HepG2 (cell line): ENCODE measurements at regions not wholly inside any gene's neighbourhood (a gene's known extent, or its start where the extent isn't known, plus 50 kb on each side); places are given as distances from the start of the nearest gene placed in this dataset.

Source experiments
- ATAC-seq: fragments of 200-7000 bp; cut with Tn5 transposase; 3 replicates; pipeline ENCODE4 v1.9.1; 2020; ENCODE audit warnings: mild to moderate bottlenecking, moderate library complexity
- BruUV-seq: library from RNA; stranded (reverse); fragments of 400-500 nt; replicated peaks from 2 replicates; lab custom pipeline; 2021; lab: Mats Ljungman, UMichigan
- CTCF ChIA-PET: fragments of 300-600 bp; formaldehyde crosslinking; extraction: SDS; loops from one replicate; lab custom pipeline; 2021; ENCODE audit warnings: low total read pairs, inconsistent platforms, low intra/inter-chr PET ratio; lab: Yijun Ruan, JAX
- POLR2A ChIA-PET: fragments of 350-600 bp; sonication (Branson Sonifier 250); formaldehyde crosslinking; loops from one replicate; lab custom pipeline; 2020; ENCODE audit warnings: antibody characterized with exemption, inconsistent platforms; lab: Yijun Ruan, JAX
- DNase-seq: peaks from one replicate; pipeline ENCODE4 v3.0.0-alpha.2; 2015; ENCODE audit warnings: low spot score
- FAIRE-seq: peaks from 3 replicates; lab custom pipeline; 2011; peaks lifted over from hg19 to GRCh38; lab: Jason Lieb, UNC
- H2AFZ ChIP-seq: one replicate; pipeline ENCODE4 v1.6.1; 2011; ENCODE audit warnings: low read length, inconsistent platforms
- H3K27ac ChIP-seq: fragments of 300-600 bp; 3 replicates; pipeline ENCODE4 v1.8.0; 2011; ENCODE audit warnings: mixed run types, mild to moderate bottlenecking, mixed read lengths, low read length, inconsistent platforms; ENCODE audit not compliant: insufficient read depth; ENCODE audit errors: extremely low read length
- H3K27me3 ChIP-seq, 2 experiments: fragments of 200-600 bp in 1 of 2; 2 replicates in 1 of 2; 3 replicates in 1 of 2; pipeline versions ENCODE4 v1.6.0 to v1.8.0; 2011; ENCODE audit warnings: low read length in 2 of 2, mild to moderate bottlenecking in 2 of 2, moderate library complexity in 2 of 2, inconsistent platforms in 1 of 2; ENCODE audit not compliant: insufficient read depth in 2 of 2, control insufficient read depth in 1 of 2
- H3K36me3 ChIP-seq, 2 experiments: fragments of 200-600 bp in 1 of 2; replicated peaks in 1 of 2; 2 replicates in 1 of 2; 3 replicates in 1 of 2; pipeline versions ENCODE4 v1.5.1 to v1.8.0; 2011; ENCODE audit warnings: low read length in 2 of 2, inconsistent platforms in 1 of 2; ENCODE audit not compliant: insufficient read depth in 2 of 2, control insufficient read depth in 1 of 2
- H3K4me1 ChIP-seq: 2 replicates; pipeline ENCODE4 v1.5.1; 2012; ENCODE audit warnings: low read length, inconsistent platforms; ENCODE audit not compliant: insufficient read depth
- H3K4me2 ChIP-seq: 2 replicates; pipeline ENCODE4 v1.6.0; 2011; ENCODE audit warnings: low read depth, low read length, inconsistent platforms
- H3K4me3 ChIP-seq, 3 experiments: fragments of 200-600 bp in 1 of 3; sonication (generic), shearing (Covaris generic) in 1 of 3; replicated peaks in 1 of 3; 2 replicates each; pipeline ENCODE4 v1.5.1; 2011 to 2016; ENCODE audit warnings: low read length in 3 of 3, inconsistent platforms in 2 of 3, low read depth in 2 of 3, mild to moderate bottlenecking in 2 of 3, control low read depth in 1 of 3, mixed read lengths in 1 of 3; ENCODE audit not compliant: insufficient read depth in 1 of 3
- H3K79me2 ChIP-seq: one replicate; pipeline ENCODE4 v1.6.1; 2011; ENCODE audit warnings: low read length, inconsistent platforms; ENCODE audit not compliant: insufficient read depth
- H3K9ac ChIP-seq: 2 replicates; pipeline ENCODE4 v1.6.0; 2011; ENCODE audit warnings: mild to moderate bottlenecking, low read depth, low read length, inconsistent platforms; ENCODE audit not compliant: insufficient read depth
- H3K9me3 ChIP-seq: 2 replicates; pipeline ENCODE4 v1.5.1; 2012; ENCODE audit warnings: mild to moderate bottlenecking, low read length
- H4K20me1 ChIP-seq: 2 replicates; pipeline ENCODE4 v1.6.0; 2011; ENCODE audit warnings: inconsistent platforms, mild to moderate bottlenecking, low read length, moderate library complexity; ENCODE audit not compliant: insufficient read depth
- AGO2 ChIP-seq: fragments of 200-400 bp; formaldehyde crosslinking; optimal IDR thresholded peaks from 2 replicates; pipeline ENCODE3; 2017; ENCODE audit warnings: mild to moderate bottlenecking, low read depth, low read length, moderate library complexity
- MAFF ChIP-seq: IDR thresholded peaks from 2 replicates; pipeline ENCODE4 v1.6.1; 2011; ENCODE audit warnings: low read depth, low read length, improper control_type of control experiment
- MAFK ChIP-seq, 2 experiments: IDR thresholded peaks in 1 of 2; conservative IDR thresholded peaks in 1 of 2; 2 replicates each; pipeline ENCODE4 v1.6.1; 2011; ENCODE audit warnings: improper control_type of control experiment in 2 of 2, low read length in 2 of 2
- NFRKB ChIP-seq: fragments of 450-650 bp; IDR thresholded peaks from 2 replicates; pipeline ENCODE4 v1.6.1; 2017
- NR2F6 ChIP-seq, 2 experiments: IDR thresholded peaks; 2 replicates each; pipeline ENCODE4 v1.6.1; 2016; ENCODE audit warnings: antibody characterized with exemption in 1 of 2, mild to moderate bottlenecking in 1 of 2
- PCBP1 ChIP-seq: fragments of 200-400 bp; formaldehyde crosslinking; IDR thresholded peaks from 2 replicates; pipeline ENCODE4 v1.6.1; 2017; ENCODE audit warnings: mild to moderate bottlenecking, low read depth, low read length, borderline replicate concordance
- RCOR2 ChIP-seq: IDR thresholded peaks from 2 replicates; pipeline ENCODE4 v1.6.1; 2016; ENCODE audit warnings: missing biosample characterization, missing genetic modification reagents
- ZFP41 ChIP-seq: sonication (generic); formaldehyde crosslinking; IDR thresholded peaks from 2 replicates; pipeline ENCODE4 v1.4.0; 2020; ENCODE audit warnings: mild to moderate bottlenecking, missing genetic modification reagents, borderline replicate concordance
- ZFYVE20 ChIP-seq: sonication (generic); formaldehyde crosslinking; IDR thresholded peaks from 2 replicates; pipeline ENCODE4 v1.8.0; 2023; ENCODE audit warnings: low read depth, mild to moderate bottlenecking, moderate library complexity, missing genetic modification reagents, borderline replicate concordance
- ZMAT3 ChIP-seq: sonication (generic); formaldehyde crosslinking; conservative IDR thresholded peaks from 2 replicates; pipeline ENCODE4 v1.7.0; 2021; ENCODE audit warnings: missing genetic modification reagents
- ZNF556 ChIP-seq: sonication (generic); formaldehyde crosslinking; IDR thresholded peaks from 2 replicates; pipeline ENCODE4 v1.4.0; 2020; ENCODE audit warnings: mild to moderate bottlenecking, missing genetic modification reagents, borderline replicate concordance
- ZNF878 ChIP-seq: sonication (generic); formaldehyde crosslinking; IDR thresholded peaks from 2 replicates; pipeline ENCODE4 v1.8.1; 2023; ENCODE audit warnings: mild to moderate bottlenecking, missing genetic modification reagents, moderate library complexity
- ZSCAN20 ChIP-seq: sonication (generic); formaldehyde crosslinking; IDR thresholded peaks from 2 replicates; pipeline ENCODE4 v1.4.0; 2020; ENCODE audit warnings: missing genetic modification reagents, mild to moderate bottlenecking, borderline replicate concordance
- WGBS: methylation state at CpG from one replicate; pipeline ENCODE4 v1.1.6; 2017; ENCODE audit warnings: low lambda C conversion rate; 5-methylcytosine and 5-hydroxymethylcytosine counted together
- in situ Hi-C: cut with HindIII; loops from 2 replicates; pipeline ENCODE4 v1.10.0; 2017; ENCODE audit warnings: low pct_unique_long_range_greater_than_20kb; ENCODE audit not compliant: extremely low pct_ligation_motif_present
- intact Hi-C: fragments of 100-400 bp; cut with micrococcal nuclease; formaldehyde crosslinking; loops from one replicate; pipeline ENCODE4 v1.10.0; 2022; ENCODE audit not compliant: unreplicated experiment
- TF ChIP-seq, protein P1 (sequence below): sonication (generic); formaldehyde crosslinking; IDR thresholded peaks from 2 replicates; pipeline ENCODE4 v1.8.0; 2022; ENCODE audit warnings: mild to moderate bottlenecking, missing genetic modification reagents

GRCh38 chr12:92551210-92551609 is 151.6 kb upstream of the PLEKHG7 start:
- no peak overlapping the region for H3K9ac ChIP-seq
- peaks cover 21% of the 10 kb centered on the region for H3K4me1 ChIP-seq
- no peak overlapping the region for H2AFZ ChIP-seq
- BruUV-seq: no TSS peak
- H3K4me3 ChIP-seq: no peak overlapping the region
- WGBS: 19% methylated on average over 3 of the region's 3 CpGs
- H3K9me3 ChIP-seq: no peaks in the 10 kb centered on the region
- H3K27ac ChIP-seq: no peak overlapping the region
- peak; percentile 65 to 66 for TF ChIP-seq MAFK (conservative IDR thresholded peaks at IDR 0.05 in 1 of 2, IDR thresholded peaks at IDR 0.05 in 1 of 2; ENCODE audit: low read length in 2 of 2)
- TF ChIP-seq NFRKB: no peak
- peak; percentile 51; the same call in 1 of the 2 replicates for TF ChIP-seq MAFF
- TF ChIP-seq ZNF878 (CRISPR knock-in tag): no peak
- TF ChIP-seq, all 625 proteins: peak for 2
- no peak for FAIRE-seq
- Histone ChIP-seq H3K36me3 (no peaks in the 10 kb centered on the region), H3K4me2 (no peak overlapping the region), H4K20me1 (no peaks in the 10 kb centered on the region), H3K79me2 (no peaks in the 10 kb centered on the region), H3K27me3 (no peaks in the 10 kb centered on the region; a peak in 1 of 5 replicates)
- DNase-seq: no peak
- CTCF ChIA-PET: no interaction called here
- no peak for ATAC-seq
- intact Hi-C loops (no loop called here), in situ Hi-C loops (no loop called here)
- POLR2A ChIA-PET: no interaction called here

- intact Hi-C loops (no loop called here), in situ Hi-C loops (no loop called here)
- H3K27me3 ChIP-seq: no peaks in the 10 kb centered on the region; a peak in 1 of 5 replicates
- H3K79me2 ChIP-seq: no peaks in the 10 kb centered on the region
- H3K4me2 ChIP-seq: no peak overlapping the region
- ATAC-seq: no peak
- ChIA-PET POLR2A (no interaction called here), CTCF (no interaction called here)
- peaks cover 23% of the 10 kb centered on the region for H3K4me1 ChIP-seq
- H2AFZ ChIP-seq: no peak overlapping the region
- no peaks in the 10 kb centered on the region for H3K9me3 ChIP-seq
- BruUV-seq: no TSS peak
- no peak overlapping the region for H3K4me3 ChIP-seq
- no peak for FAIRE-seq
- DNase-seq: no peak
- no peaks in the 10 kb centered on the region for H4K20me1 ChIP-seq
- no peaks in the 10 kb centered on the region for H3K36me3 ChIP-seq
- H3K9ac ChIP-seq: no peak overlapping the region
- H3K27ac ChIP-seq: no peak overlapping the region
- TF ChIP-seq, protein P1, sequence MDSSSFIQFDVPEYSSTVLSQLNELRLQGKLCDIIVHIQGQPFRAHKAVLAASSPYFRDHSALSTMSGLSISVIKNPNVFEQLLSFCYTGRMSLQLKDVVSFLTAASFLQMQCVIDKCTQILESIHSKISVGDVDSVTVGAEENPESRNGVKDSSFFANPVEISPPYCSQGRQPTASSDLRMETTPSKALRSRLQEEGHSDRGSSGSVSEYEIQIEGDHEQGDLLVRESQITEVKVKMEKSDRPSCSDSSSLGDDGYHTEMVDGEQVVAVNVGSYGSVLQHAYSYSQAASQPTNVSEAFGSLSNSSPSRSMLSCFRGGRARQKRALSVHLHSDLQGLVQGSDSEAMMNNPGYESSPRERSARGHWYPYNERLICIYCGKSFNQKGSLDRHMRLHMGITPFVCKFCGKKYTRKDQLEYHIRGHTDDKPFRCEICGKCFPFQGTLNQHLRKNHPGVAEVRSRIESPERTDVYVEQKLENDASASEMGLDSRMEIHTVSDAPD (CRISPR knock-in tag): no peak
- TF ChIP-seq NFRKB (no peak), ZSCAN20 (CRISPR knock-in tag) (no peak), RCOR2 (no peak), ZMAT3 (no peak), AGO2 (no peak), ZNF556 (CRISPR knock-in tag) (no peak), NR2F6 (IDR thresholded peaks at IDR 0.05) (no peak), NR2F6 (CRISPR knock-in tag; IDR thresholded peaks at IDR 0.05) (no peak), ZFP41 (CRISPR knock-in tag) (no peak), ZFYVE20 (CRISPR knock-in tag) (no peak), PCBP1 (no peak)
These were observed 152.1 kb upstream of the PLEKHG7 start for GRCh38 chr12:92550661-92551060.
